Hematopoietic multipotent progenitor cell treated with erythropoietin and hydrocortisone succinate and interleukin-3 and kit ligand, for 15 days (in vitro differentiated cells): ENCODE measurements at regions not wholly inside any gene's neighbourhood (a gene's known extent, or its start where the extent isn't known, plus 50 kb on each side); places are given as distances from the start of the nearest gene placed in this dataset.

Source experiments
- DNase-seq: peaks from one replicate; pipeline ENCODE4 v3.0.0-alpha.2; 2015; ENCODE audit warnings: low spot score

DNA sequence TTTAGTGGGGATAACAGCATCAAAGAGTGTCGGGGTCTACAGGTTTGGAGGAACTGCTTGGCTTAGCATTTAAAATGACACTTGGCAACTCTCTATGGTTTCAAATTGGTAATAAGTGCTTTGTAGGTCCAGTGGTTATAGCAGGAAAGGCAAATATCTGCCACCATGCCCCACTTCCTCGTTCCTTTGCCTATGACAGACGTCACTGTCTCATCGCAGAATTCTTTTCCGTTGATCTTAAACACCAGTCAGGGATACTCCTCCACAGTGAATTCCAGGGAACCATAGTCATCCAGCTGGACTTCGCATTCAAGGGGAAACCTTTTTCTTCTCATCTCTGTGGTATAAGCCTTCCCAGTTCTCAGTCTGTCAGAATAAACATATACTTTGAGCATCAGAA lies 319.1 kb downstream of the GPAT3 start:
- DNase-seq: no peak

DNA sequence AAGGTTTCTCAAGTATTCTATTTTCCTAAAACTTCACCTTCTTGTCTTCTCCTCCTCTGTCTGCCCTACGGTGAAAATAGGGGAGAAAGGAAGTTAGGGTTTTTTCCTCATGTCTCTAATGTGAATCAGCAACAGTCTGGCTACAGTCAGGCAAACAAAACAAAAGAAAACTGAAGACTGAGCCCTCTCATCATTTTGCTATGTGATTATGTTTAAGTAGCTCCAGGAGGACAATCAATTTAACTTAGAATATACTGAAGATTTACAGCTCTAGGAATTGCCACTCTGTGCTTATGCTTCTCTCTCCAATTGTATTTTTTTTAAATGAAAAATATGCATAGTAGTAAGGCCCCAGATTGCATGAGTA lies 316.2 kb downstream of the GPAT3 start:
- DNase-seq: no peak

DNA sequence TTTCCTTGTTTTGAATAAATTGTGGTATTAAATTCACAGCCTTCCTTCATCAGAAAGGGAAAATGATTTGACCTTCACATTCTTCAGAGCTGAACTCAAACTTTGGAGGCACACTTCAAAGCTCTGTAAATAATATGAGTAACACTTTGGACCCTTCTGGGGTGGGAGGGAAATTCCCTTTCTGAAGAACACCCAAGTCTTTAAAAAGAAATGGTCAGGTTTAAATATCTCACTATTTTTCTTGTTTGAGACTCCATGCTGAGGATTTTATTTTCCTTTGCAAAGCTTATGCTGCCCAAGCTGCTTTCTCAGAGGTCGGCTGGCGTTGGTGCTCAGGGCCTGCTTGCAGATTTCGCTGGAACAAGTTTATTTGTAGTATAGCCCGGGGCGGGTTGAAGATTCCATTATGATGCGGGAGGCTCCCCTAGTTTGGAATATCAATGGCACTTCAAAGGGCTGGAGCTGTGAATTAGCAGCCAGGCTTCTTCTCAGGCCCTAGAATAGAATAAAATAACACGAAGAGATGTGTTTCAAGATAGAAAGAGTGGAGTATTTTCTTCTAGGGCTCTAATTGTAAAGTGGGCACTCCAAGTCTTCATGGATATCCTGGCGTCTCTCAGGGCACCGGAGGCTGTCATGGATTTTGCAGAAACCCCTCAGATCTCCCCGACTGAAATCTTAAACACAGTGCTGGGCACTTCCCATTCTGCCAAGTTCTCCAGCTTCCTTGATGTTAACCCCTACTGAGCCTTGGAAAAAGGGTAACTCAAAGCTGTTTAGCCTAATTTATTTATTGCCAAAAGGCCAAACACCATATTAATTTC lies 315.6 kb downstream of the GPAT3 start:
- DNase-seq: no peak

DNA sequence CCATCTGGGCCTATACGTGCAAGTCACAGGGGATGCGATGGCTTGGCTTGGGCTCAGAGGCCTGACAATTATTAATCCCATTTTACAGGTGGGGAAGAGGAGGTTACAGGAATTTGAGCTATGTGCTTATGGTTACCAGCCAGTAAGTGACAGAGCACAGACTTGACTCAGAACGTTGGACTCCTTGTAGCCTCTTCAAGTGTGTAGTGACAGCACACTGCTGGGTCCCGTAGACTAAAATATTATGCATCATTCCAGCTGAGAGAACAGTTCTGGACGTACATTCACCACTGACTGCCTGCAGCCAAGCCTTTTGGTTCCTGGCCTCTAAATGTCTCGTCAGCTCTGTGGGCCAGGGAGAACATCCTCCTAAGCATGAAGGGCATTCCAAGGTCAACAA lies 314.5 kb downstream of the GPAT3 start:
- DNase-seq: no peak

DNA sequence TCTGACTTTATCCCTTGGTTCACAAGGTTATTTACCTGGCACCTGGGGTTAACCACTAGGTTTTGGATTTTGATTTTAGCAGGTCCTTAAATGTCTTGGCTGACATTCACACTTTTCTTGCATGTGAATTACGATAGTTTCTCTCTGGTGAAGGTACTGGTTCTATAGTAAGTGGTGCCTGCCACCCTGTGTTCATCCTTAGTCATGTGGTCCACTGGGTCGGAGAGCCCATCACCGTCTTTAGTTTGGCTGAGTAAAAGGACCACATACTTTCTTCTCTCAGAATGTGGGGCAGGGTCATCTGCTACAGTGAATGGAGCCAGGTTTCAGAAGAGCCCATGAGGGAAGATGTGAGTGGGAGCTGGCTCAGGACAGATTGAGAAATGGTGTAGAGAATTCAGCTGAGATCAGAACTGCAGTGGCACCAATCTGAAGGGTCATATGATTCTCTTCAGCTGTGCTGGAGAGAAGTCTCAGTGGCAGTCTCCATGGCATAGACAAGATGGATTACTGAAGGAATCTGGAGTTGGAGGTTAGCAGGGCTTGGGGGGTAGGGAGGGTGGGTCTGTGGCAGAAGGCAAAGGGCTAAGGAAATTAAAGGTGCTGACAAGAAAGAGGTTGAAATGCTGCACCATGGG lies 310.4 kb downstream of the GPAT3 start:
- no peak for DNase-seq

DNA sequence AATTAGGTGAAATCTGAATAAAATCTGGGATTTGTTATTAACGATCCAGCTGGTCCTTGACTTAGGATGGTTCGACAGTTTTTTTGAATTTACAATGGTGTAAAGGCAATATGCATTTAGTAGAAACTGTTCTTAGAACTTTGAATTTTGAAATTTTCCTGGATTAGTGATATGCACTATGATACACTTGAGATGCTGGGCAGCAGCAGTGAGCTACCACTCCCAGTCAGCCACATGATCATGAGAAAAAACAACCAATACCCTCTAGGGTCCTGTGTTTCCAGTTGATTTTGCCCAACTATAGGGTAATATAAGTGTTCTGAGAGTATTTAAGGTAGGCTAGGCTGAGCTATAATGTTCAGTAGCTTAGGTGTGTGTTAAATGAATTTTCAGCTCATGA lies 303.7 kb downstream of the GPAT3 start:
- no peak for DNase-seq

DNA sequence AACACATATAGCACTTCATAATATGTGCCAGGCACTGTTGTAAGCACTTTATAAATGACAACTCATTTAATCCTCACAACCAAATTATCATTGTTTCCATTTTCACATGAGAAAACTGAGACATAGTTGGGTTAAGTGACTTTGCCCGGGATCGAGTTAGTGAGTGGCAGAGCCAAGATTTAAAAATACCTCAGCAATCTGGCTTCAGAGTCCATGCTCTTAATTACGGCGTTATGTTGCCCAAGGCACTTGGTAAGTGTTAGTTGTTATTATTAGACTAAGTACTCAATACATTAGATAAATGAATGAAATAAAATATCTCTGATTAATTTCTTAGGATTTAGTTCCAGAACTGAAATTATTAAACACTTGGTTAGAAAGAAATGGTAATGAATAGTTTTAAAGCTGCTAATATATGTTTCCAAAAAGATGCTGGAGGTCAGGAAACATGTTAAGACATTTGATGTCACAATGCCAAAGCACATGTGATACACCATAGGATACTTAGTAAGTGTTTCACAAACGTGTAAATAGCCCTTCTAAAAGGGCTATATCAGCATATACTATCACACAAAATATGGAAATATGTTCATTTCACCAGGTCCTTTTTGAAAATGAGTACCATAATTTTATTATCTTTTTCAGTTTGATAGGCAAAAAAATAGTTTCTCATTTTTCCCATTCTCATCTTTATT lies 301.9 kb downstream of the GPAT3 start:
- no peak for DNase-seq

DNA sequence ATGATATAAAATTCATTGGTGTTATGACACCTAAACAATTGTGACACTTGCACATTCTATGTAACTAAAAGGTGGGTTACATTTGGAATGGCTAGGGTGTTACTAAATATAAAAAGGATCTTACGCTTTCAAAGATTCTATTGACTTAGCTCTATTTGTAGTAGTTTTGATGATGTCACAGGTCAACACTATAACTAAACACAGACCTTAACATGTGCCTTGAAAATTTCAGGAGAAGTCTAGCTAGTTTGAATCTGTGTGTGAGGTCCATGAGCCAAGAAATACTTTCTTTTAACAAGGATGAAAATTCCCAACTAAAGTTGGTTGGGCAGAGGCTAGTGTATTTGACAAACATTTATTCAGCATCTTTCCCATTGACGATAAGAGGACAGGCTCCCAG lies 298.0 kb downstream of the GPAT3 start:
- DNase-seq: no peak

DNA sequence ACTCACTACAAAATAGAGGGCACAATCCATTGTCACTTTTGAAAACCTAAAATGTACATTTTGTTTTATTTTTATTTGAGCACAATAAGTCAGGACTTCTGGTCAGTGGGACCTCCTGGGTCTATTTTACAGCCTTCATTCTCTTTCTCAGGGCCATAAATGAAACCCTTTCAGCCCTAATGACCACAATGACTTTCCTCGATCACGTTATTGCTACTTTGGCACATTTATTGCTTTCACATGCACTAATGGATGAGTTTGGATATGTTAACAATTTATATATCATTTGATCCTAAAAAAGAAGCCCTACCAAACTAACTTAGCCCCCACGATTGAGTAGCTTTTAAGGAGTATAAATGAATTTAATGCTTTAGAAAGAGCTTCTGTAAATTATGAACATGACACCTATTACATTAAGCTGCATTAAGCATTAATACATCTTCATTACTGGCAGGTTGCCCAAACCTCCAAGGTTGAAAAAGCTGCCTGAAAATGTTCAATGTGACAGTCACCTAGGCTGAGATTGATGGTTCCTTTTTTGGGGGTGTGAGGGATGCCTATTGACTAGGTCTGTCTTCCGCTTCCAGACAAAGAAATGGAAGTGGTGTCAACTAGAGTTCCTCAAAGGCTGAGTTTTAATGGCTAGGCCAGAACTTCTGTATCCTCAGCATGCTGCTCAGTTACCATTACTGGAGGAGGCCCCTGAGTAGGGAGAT lies 296.4 kb downstream of the GPAT3 start:
- no peak for DNase-seq

DNA sequence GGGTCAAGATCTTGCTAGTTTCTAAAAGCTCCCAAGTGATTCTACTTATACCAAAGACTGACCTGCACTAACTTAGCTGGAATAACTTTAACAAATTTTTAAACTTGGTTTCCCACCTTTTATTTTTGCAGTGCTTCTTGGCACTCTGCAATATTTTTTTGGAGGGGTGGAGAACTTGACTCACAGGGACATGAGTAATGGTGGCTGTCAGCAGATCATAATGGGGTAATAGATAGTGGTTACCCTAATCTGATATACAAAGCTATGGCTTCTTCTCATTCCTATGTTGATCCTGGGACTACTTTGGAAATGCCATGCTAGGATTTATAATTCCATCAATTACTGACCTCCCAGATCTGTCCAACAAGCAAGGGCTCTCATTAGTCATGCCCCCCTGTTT lies 295.7 kb downstream of the GPAT3 start:
- no peak for DNase-seq

DNA sequence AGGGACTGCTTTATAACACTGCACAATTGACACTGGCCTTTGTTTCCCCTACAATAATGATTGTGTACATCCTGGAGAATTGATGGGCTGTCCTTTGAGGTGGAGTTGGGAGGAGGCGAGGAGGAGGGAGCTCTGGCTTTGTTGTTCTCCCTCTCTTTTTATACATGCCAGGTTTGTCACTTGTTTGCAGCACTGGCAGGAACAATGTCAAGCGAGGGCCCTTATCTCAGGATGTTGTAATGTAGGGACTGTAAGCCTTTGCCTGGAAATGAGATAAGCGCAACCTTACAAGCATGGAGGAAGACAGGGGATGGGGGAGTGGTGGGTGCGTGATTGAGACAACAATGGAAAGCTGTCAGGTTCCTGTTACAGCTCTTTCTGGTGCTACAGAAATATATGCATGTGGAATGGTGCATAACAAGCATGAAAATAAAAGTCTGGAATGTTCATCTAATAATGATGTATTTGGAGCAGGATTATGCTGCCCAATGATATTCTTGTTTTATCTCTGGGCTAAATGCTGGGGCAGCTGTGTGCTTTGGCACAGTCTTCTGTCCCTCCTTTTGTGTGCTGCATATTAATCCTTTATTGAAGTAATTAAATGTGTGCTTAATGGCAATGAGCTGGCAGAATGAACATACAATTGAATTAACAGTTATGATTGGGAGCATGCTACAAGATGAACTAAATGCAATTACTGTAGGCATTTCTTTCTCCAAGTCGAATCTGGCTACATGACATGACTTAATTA lies 294.4 kb downstream of the GPAT3 start:
- no peak for DNase-seq

DNA sequence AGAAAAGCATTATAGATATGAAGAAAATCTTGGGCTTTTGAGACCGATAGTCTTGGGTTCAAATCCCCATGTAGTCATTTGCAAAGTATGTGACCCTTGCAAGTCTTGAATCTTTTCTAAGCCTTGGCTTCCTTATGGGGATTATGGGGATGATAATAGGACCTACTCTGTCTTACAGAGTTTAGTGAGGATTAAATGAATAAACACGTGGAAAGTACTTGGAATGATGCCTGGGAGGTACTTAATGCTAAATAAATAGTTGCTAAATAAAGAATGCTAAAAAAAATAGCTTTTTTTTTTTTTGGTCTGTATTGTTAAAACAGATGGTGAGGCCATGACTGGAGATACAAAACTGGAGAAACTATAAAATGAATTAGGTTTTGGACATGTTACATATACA lies 292.7 kb downstream of the GPAT3 start:
- DNase-seq: no peak

DNA sequence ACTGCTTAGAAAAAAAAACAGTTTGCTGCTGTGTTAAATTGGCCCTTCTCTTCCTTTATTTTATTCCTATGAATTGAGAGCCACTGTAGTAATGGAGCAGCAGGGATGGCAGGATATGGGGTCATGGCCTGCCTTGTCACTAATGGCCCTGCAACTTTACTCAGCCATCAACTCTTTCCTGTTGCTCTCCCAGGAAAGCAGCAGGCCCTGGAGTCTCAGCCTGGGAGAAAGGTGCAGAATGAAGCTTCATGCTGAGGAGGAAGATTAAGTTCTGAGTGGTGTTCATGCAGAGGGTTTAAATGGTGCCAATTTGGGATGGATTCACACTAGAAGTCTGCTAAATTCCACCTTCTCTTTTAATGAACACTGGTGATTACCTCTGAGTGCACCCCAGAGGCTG lies 285.6 kb downstream of the GPAT3 start:
- no peak for DNase-seq

DNA sequence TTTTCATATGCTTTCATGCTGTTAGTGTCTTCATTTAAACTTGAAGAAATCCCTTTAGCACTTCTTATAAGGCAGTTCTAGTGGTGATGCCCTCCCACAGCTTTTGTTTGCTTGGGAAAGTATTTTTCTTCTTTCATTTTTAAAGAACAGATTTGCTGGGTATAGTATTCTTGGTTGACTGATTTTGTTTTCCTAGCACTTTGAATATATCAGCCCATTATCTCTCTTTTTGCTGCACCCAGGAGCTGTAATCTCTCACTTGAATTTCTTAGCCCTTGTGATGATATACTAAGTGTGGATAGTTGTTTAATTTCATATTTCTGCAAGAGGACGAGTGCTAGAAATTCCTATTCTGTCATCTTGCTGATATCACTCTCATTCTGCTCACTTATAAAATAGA lies 283.7 kb downstream of the GPAT3 start:
- no peak for DNase-seq

DNA sequence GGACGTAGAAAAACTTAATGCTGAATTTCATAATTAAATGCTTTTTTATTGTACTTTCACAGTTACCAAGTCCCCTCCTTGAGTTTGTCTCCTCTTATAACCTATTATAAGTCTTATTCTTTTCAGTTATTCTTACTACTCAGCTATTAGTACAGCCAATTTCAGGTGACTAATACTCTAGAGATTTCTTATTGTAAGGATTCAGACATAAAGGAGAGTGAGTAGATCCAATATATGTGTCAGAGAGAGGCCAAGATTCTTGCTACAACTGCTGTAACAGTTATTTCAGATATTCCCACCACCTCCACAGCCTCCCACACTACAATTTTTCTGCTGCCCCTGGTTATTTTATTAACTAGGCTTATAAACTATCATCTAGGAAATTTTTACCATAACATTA lies 274.5 kb downstream of the GPAT3 start:
- DNase-seq: no peak

DNA sequence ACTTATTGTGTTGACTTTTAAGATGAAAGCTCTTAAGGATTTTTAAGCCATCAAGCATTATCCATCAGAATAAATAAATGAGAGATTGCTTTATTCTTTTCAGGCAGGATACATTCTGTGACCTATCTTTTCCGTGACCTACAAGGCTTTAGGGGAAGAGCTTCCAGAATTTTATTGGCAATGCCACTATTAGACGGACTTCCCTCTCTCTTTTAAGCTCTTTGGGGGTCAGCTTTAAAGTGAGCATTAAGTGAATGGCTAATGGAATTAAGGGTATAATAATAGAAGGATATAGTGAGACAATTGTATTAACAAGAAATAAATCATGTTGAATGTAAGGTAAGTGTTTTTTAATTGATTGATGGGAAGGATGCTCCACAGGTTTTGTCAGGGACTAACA lies 273.7 kb downstream of the GPAT3 start:
- DNase-seq: no peak

DNA sequence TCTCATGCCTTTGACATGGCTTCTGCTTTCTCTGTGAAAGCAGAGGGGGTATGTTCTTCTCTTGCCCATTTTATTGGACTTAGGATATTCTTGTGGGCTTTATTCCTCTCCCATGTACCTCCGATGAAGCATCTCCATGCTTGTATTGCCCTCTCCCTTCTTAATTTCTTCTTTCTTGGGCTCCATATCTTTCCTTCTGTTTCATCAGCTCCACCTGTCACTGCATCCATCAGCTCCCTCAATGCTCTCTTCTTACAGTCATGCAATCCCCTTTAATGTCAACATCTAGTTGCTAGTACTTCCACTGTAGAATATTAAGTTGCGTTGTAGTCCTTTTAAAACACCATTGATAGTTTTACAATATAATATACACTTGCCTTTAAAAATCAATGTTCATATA lies 257.6 kb downstream of the GPAT3 start:
- no peak for DNase-seq

DNA sequence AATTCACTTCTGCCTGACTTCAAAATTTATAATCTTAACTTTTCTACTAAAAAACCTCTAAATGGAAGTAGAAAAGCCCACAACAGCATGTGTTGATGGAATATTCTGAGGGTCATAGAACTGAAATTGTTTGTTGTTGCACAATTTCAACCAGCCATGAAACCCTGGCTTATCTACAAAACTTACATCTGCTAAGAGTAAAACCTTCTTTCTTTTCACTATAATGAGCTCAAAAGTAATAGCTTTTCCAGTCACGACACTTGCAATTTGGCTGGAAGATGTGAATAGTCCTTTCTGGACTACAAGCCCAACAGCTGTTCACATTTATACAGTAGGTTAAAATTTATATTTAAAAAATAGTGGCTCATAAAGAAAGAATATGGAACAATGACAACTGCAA lies 250.0 kb downstream of the GPAT3 start:
- no peak for DNase-seq

DNA sequence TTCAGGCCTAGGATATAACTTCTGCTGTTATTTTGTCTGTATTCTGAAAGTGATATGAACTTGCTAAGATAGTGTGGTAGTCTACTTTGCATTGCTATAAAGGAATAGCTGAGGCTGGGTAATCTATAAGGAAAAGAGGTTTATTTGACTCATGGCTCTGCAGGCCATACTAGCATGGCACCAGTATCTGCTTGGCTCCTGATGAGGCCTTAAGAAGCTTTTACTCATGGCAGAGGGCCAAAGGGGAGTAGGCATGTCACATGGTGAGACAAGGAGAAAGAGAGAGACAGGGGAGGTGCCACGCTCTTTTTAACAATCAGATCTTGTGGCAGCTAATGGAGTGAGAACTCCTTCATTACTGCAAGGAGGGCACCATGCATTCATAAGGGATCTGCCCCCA lies 247.3 kb downstream of the GPAT3 start:
- DNase-seq: peak; percentile 16

DNA sequence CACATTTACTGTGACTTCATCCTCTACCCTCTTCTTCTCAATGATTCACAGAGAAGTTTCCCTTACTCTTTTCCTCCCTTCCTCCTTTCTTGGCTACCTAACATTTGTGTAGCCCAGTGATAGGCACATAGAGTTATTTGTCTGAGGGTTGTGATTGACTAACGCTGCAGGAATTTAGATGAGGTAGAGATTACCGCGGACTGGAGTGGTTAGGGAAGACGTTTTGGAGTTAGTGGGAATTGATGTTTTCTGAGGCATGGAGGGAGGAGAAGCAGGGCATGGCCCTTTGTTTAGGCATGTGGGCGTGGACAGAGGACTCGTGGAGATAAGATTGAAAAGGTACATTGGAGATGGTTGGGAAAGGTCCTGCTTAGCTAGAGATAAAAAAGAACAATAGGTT lies 246.7 kb downstream of the GPAT3 start:
- no peak for DNase-seq

DNA sequence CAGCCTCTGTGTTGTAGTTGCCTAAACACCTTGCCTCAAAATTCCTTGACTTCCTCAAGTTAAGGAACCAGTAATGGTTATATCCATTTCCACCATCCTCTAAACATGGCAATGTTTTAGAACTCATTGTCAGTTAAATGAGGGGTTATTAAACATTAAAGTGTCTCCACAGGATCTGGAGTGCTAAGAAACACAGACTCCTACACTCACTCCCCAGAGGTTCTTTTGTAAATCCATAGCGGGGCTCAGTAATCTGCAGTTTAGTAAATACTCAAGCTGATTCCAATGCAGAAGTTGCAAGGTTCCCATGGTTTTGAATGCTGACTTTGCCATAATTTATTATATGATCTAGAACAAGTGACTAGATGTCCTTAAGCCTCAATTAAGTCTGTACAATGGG lies 245.5 kb downstream of the GPAT3 start:
- DNase-seq: no peak
